ENCODE measurements at regions not wholly inside any gene's neighbourhood (a gene's known extent, or its start where the extent isn't known, plus 50 kb on each side); places are given as distances from the start of the nearest gene placed in this dataset.
"Not testable (repeated sequence)": the region's sequence is repeated elsewhere in the genome, so short reads cannot be mapped to it uniquely, and the experiment has no call there.

DNA sequence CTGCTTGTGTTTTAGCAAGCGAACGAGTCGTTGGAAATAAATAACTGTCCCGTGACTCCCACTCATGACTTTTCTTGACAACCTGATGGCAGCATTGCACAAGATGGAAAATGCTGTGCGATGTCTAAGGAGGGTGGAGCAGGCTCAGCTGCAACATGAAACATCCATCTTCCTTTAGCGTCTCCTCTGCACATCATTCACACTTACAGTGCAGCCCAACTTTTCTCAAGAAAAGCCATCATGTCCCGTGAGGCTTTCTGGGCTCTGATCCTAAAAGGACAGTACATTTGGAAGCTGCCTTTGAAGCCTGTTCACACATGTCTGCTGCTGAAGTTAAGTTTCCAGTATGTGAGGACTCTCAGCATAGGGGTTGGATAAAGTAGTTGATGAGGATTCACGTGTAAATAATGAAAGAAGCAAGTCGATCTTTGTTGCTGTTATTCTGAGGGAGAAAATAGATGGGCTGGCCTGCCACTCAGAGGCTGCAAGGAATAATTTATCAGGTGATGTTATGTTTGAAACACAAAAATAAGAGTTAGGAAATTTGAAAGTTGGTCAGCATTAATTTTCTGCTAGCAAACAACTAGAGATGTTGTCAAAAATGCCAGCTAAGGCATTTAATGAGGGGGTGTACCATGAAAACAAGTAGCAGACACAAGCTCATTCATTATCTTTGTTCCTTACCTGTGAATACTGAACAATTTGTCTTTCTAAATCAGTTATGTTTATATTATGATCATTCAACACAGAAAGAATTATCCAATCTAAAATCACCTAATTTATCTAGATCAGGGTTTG is 328.7 kb upstream of the ZFP42 start:
- Histone ChIP-seq H3K27ac (replicated peaks) (no peak overlapping the region), H3K4me3 (replicated peaks; ENCODE audit: insufficient read depth, low read length) (no peak overlapping the region), H3K27me3 (ENCODE audit: insufficient read depth, poor library complexity, severe bottlenecking) (no peaks in the 10 kb centered on the region)
- DNase-seq (ENCODE audit: low read depth in 1 of 2, low spot score in 1 of 2): no peak
- TF ChIP-seq, protein P1, sequence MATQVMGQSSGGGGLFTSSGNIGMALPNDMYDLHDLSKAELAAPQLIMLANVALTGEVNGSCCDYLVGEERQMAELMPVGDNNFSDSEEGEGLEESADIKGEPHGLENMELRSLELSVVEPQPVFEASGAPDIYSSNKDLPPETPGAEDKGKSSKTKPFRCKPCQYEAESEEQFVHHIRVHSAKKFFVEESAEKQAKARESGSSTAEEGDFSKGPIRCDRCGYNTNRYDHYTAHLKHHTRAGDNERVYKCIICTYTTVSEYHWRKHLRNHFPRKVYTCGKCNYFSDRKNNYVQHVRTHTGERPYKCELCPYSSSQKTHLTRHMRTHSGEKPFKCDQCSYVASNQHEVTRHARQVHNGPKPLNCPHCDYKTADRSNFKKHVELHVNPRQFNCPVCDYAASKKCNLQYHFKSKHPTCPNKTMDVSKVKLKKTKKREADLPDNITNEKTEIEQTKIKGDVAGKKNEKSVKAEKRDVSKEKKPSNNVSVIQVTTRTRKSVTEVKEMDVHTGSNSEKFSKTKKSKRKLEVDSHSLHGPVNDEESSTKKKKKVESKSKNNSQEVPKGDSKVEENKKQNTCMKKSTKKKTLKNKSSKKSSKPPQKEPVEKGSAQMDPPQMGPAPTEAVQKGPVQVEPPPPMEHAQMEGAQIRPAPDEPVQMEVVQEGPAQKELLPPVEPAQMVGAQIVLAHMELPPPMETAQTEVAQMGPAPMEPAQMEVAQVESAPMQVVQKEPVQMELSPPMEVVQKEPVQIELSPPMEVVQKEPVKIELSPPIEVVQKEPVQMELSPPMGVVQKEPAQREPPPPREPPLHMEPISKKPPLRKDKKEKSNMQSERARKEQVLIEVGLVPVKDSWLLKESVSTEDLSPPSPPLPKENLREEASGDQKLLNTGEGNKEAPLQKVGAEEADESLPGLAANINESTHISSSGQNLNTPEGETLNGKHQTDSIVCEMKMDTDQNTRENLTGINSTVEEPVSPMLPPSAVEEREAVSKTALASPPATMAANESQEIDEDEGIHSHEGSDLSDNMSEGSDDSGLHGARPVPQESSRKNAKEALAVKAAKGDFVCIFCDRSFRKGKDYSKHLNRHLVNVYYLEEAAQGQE (IDR thresholded peaks at IDR 0.05; ENCODE audit: insufficient replicate concordance, low read depth): no peak
- no peak for TF ChIP-seq SPI1 (IDR thresholded peaks at IDR 0.05; ENCODE audit: borderline replicate concordance, low read depth)
- TF ChIP-seq, protein P2, sequence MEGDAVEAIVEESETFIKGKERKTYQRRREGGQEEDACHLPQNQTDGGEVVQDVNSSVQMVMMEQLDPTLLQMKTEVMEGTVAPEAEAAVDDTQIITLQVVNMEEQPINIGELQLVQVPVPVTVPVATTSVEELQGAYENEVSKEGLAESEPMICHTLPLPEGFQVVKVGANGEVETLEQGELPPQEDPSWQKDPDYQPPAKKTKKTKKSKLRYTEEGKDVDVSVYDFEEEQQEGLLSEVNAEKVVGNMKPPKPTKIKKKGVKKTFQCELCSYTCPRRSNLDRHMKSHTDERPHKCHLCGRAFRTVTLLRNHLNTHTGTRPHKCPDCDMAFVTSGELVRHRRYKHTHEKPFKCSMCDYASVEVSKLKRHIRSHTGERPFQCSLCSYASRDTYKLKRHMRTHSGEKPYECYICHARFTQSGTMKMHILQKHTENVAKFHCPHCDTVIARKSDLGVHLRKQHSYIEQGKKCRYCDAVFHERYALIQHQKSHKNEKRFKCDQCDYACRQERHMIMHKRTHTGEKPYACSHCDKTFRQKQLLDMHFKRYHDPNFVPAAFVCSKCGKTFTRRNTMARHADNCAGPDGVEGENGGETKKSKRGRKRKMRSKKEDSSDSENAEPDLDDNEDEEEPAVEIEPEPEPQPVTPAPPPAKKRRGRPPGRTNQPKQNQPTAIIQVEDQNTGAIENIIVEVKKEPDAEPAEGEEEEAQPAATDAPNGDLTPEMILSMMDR (IDR thresholded peaks at IDR 0.05; ENCODE audit: insufficient read depth, low read length): no peak
- no peak for TF ChIP-seq POLR2AphosphoS5 (IDR thresholded peaks at IDR 0.05; ENCODE audit: low read depth)
- TF ChIP-seq GABPA (IDR thresholded peaks at IDR 0.05; ENCODE audit: low read depth): no peak

DNA sequence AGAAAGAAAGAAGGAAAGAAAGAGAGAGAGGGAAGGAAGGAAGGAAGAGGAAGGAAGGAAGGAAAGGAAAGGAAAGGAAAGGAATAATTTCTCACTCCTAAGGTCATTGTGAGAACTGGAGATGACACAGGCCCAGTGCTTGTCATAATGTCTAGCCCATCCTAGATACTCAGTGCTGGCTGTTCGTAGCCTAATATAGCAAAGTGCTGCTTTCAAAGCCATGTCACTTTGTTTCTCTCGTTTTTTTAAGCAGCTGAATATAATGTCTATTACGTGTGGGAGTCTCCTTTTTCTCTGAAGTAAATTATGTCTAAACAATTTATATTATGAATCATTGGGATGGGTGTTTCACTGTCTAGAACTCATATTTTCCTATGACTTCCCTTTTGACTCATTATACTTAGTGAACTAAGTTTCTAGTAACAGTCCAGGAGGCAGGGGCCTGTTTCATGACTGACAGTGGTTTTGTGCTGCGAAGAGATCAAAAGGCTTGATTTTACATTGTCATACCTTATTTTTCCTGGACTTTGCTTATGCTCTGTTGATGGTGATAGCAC is 327.0 kb upstream of the ZFP42 start:
- no peaks in the 10 kb centered on the region for H3K27me3 ChIP-seq (ENCODE audit: insufficient read depth, poor library complexity, severe bottlenecking)
- TF ChIP-seq, protein P1 (IDR thresholded peaks at IDR 0.05; ENCODE audit: insufficient replicate concordance, low read depth): no peak
- TF ChIP-seq GABPA (IDR thresholded peaks at IDR 0.05; ENCODE audit: low read depth): no peak
- no peak for DNase-seq (ENCODE audit: low read depth in 1 of 2, low spot score in 1 of 2)
- no peak overlapping the region for H3K27ac ChIP-seq (replicated peaks)
- no peak overlapping the region for H3K4me3 ChIP-seq (replicated peaks; ENCODE audit: insufficient read depth, low read length)

DNA sequence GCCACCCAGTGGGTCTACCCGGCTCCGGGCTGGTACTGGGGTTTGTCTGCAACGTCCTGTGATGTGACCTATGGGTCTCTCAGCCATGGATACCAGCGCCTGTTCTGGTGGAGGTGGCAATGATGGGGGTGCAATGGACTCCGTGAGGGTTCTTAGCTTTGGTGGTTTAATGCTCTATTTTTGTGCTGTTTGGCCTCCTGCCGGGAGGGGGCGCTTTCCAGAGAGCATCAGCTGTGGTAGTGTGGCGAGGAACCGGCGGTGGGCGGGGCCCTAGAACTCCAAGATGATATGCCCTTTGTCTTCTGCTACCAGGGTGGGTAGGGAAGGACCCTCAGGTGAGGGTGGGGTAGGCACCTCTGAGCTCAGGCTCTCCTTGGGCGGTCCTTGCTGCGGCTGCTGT is 324.1 kb upstream of the ZFP42 start:
- not testable (repeated sequence) for DNase-seq (ENCODE audit: low read depth in 1 of 2, low spot score in 1 of 2); H3K27me3 ChIP-seq (ENCODE audit: insufficient read depth, poor library complexity, severe bottlenecking); H3K27ac ChIP-seq (replicated peaks); H3K4me3 ChIP-seq (replicated peaks; ENCODE audit: insufficient read depth, low read length)

DNA sequence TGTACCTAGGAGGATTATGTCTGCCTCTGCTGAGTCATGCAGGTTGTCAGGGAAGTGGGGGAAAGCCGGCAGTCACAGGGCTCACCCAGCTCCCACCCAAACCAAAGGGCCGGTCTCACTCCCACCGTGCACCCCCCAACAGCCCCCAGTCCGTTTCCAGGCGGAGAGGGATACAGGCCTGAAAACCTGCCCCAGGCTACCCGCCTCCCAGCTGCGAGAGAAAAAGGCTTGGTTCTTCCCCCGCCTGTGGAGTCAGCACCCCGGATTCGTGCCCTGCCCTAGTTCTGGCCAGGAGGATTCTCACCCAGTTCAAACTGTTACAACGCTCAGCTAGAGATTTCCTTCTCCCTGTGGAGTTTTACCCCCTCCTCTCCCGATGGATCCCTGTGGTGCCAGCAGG is 323.6 kb upstream of the ZFP42 start:
- not testable (repeated sequence) for H3K27ac ChIP-seq (replicated peaks); H3K27me3 ChIP-seq (ENCODE audit: insufficient read depth, poor library complexity, severe bottlenecking); H3K4me3 ChIP-seq (replicated peaks; ENCODE audit: insufficient read depth, low read length); DNase-seq (ENCODE audit: low read depth in 1 of 2, low spot score in 1 of 2)

DNA sequence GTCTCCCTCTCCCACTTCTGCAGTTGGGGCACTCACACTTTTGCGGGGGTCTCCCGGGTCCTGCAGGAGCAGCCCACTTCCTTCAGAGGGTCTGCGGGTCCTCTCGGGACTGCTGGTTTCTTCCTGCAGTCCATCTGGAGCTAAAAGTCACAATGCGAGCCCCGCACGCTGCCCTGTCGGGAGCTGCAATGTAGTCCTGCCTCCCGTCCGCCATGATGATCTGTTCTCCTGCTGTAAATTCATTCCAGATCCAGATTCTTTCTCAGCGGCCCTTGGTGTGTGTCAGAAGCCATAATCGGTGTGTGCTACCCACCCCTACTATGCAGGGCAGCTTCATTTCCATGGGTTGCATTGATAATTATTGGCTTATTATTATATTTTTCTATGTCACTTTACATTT is 323.0 kb upstream of the ZFP42 start:
- H3K27me3 ChIP-seq (ENCODE audit: insufficient read depth, poor library complexity, severe bottlenecking); H3K27ac ChIP-seq (replicated peaks); H3K4me3 ChIP-seq (replicated peaks; ENCODE audit: insufficient read depth, low read length); DNase-seq (ENCODE audit: low read depth in 1 of 2, low spot score in 1 of 2): not testable (repeated sequence)

DNA sequence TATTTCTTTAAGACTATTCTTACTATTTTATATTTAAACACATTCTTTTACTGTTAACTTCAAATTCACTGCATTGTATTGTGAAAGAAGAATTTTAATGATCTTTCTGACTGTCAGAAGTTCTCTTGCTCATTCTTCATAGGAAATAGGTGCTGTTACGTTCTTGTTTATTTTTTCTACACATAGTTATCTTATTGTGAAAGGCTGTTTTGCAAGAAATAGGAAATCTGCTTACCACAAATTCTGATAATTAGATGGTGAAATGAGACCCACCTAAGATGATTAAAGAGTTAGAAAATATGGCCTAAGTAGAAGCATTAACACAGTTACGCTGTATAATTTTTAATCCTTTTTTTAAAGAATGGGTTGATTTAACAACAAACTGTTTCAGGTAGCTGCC is 316.1 kb upstream of the ZFP42 start:
- TF ChIP-seq, protein P1 (IDR thresholded peaks at IDR 0.05; ENCODE audit: insufficient replicate concordance, low read depth): no peak
- TF ChIP-seq SPI1 (IDR thresholded peaks at IDR 0.05; ENCODE audit: borderline replicate concordance, low read depth) (no peak), POLR2AphosphoS5 (IDR thresholded peaks at IDR 0.05; ENCODE audit: low read depth) (no peak)
- DNase-seq (ENCODE audit: low read depth in 1 of 2, low spot score in 1 of 2): no peak
- H3K4me3 ChIP-seq (replicated peaks; ENCODE audit: insufficient read depth, low read length): no peak overlapping the region
- H3K27ac ChIP-seq (replicated peaks): no peak overlapping the region
- no peaks in the 10 kb centered on the region for H3K27me3 ChIP-seq (ENCODE audit: insufficient read depth, poor library complexity, severe bottlenecking)
